HG03575 (cell line): ENCODE measurements at regions not wholly inside any gene's neighbourhood (a gene's known extent, or its start where the extent isn't known, plus 50 kb on each side); places are given as distances from the start of the nearest gene placed in this dataset.
"Not testable (repeated sequence)": the region's sequence is repeated elsewhere in the genome, so short reads cannot be mapped to it uniquely, and the experiment has no call there.

Source experiments
- ATAC-seq: cut with Tn5 transposase; IDR thresholded peaks from one replicate; pipeline ENCODE4 v1.9.1; 2021; ENCODE audit not compliant: unreplicated experiment, insufficient number of reproducible peaks, low FRiP score; ENCODE audit errors: extremely low read depth

GRCh38 chr4:179048839-179049453 lies 1606.7 kb upstream of the AGA start:
- no peak for ATAC-seq

- ATAC-seq, result no peak
Observed at GRCh38 chr4:179051206-179051605, 1609.0 kb upstream of the AGA start.

GRCh38 chr4:179059396-179059795 lies 1617.2 kb upstream of the AGA start:
- no peak for ATAC-seq

GRCh38 chr4:179066254-179066653 lies 1624.0 kb upstream of the AGA start:
- ATAC-seq, result not testable (repeated sequence)

- no peak for ATAC-seq
Observed at GRCh38 chr4:179071131-179071530, 1628.9 kb upstream of the AGA start.

- no peak for ATAC-seq
Observed at GRCh38 chr4:179076865-179077264, 1634.6 kb upstream of the AGA start.

GRCh38 chr4:179095585-179096221 lies 1653.5 kb upstream of the AGA start:
- no peak for ATAC-seq

GRCh38 chr4:179097741-179098140 lies 1655.5 kb upstream of the AGA start:
- no peak for ATAC-seq

GRCh38 chr4:179110356-179110755 lies 1668.1 kb upstream of the AGA start:
- ATAC-seq, result no peak

GRCh38 chr4:179110816-179111215 lies 1668.6 kb upstream of the AGA start:
- ATAC-seq, result no peak

- no peak for ATAC-seq
Observed at GRCh38 chr4:179112441-179113170, 1670.4 kb upstream of the AGA start.

- ATAC-seq, result no peak
Observed at GRCh38 chr4:179114615-179115014, 1672.4 kb upstream of the AGA start.

GRCh38 chr4:179116011-179116410 lies 1673.8 kb upstream of the AGA start:
- ATAC-seq, result no peak

GRCh38 chr4:179116581-179116980 lies 1674.3 kb upstream of the AGA start:
- no peak for ATAC-seq

GRCh38 chr4:179123084-179123483 lies 1680.8 kb upstream of the AGA start:
- ATAC-seq, result no peak

- ATAC-seq, result no peak
Observed at GRCh38 chr4:179124419-179124818, 1682.2 kb upstream of the AGA start.

- no peak for ATAC-seq
Observed at GRCh38 chr4:179124957-179125356, 1682.7 kb upstream of the AGA start.

- no peak for ATAC-seq
Observed at GRCh38 chr4:179125870-179126269, 1683.6 kb upstream of the AGA start.

- ATAC-seq, result no peak
Observed at GRCh38 chr4:179128299-179128698, 1686.1 kb upstream of the AGA start.

- no peak for ATAC-seq
Observed at GRCh38 chr4:179130122-179130714, 1688.0 kb upstream of the AGA start.
